ENCODE measurements at regions not wholly inside any gene's neighbourhood (a gene's known extent, or its start where the extent isn't known, plus 50 kb on each side); places are given as distances from the start of the nearest gene placed in this dataset.
"Not testable (repeated sequence)": the region's sequence is repeated elsewhere in the genome, so short reads cannot be mapped to it uniquely, and the experiment has no call there.

GRCh38 chr6:144681334-144681733 lies 396.2 kb downstream of the UTRN start:
- DNase-seq (ENCODE audit: low read depth, low spot score) = no peak

- no peak for DNase-seq (ENCODE audit: low read depth, low spot score)
These were observed 398.3 kb downstream of the UTRN start for GRCh38 chr6:144683216-144684070.

- DNase-seq (ENCODE audit: low read depth, low spot score) = no peak
These were observed 403.6 kb downstream of the UTRN start for GRCh38 chr6:144688713-144689112.

GRCh38 chr6:144689503-144690040 lies 404.4 kb downstream of the UTRN start:
- DNase-seq (ENCODE audit: low read depth, low spot score) = no peak

- DNase-seq (ENCODE audit: low read depth, low spot score) = no peak
These were observed 405.0 kb downstream of the UTRN start for GRCh38 chr6:144690133-144690532.

- DNase-seq (ENCODE audit: low read depth, low spot score) = no peak
These were observed 405.5 kb downstream of the UTRN start for GRCh38 chr6:144690666-144691065.

- DNase-seq (ENCODE audit: low read depth, low spot score) = not testable (repeated sequence)
These were observed 406.9 kb downstream of the UTRN start for GRCh38 chr6:144692050-144692449.

GRCh38 chr6:144695858-144696533 lies 410.9 kb downstream of the UTRN start:
- no peak for DNase-seq (ENCODE audit: low read depth, low spot score)

GRCh38 chr6:144696610-144697368 lies 411.7 kb downstream of the UTRN start:
- no peak for DNase-seq (ENCODE audit: low read depth, low spot score)

- no peak for DNase-seq (ENCODE audit: low read depth, low spot score)
These were observed 412.2 kb downstream of the UTRN start for GRCh38 chr6:144697369-144697760.

GRCh38 chr6:144697801-144698200 lies 412.7 kb downstream of the UTRN start:
- DNase-seq (ENCODE audit: low read depth, low spot score) = no peak

- no peak for DNase-seq (ENCODE audit: low read depth, low spot score)
These were observed 417.6 kb downstream of the UTRN start for GRCh38 chr6:144702781-144703180.

GRCh38 chr6:144710207-144710606 lies 425.1 kb downstream of the UTRN start:
- no peak for DNase-seq (ENCODE audit: low read depth, low spot score)

GRCh38 chr6:144711661-144712060 lies 426.5 kb downstream of the UTRN start:
- no peak for DNase-seq (ENCODE audit: low read depth, low spot score)

- DNase-seq (ENCODE audit: low read depth, low spot score) = no peak
These were observed 427.4 kb downstream of the UTRN start for GRCh38 chr6:144712541-144712940.

- DNase-seq (ENCODE audit: low read depth, low spot score) = no peak
These were observed 429.0 kb downstream of the UTRN start for GRCh38 chr6:144714021-144714712.

- no peak for DNase-seq (ENCODE audit: low read depth, low spot score)
These were observed 430.2 kb downstream of the UTRN start for GRCh38 chr6:144715344-144715743.

- DNase-seq (ENCODE audit: low read depth, low spot score) = no peak
These were observed 433.3 kb downstream of the UTRN start for GRCh38 chr6:144718431-144718830.

- no peak for DNase-seq (ENCODE audit: low read depth, low spot score)
These were observed 436.1 kb downstream of the UTRN start for GRCh38 chr6:144721232-144721631.

- no peak for DNase-seq (ENCODE audit: low read depth, low spot score)
These were observed 437.1 kb downstream of the UTRN start for GRCh38 chr6:144722154-144722737.

- no peak for DNase-seq (ENCODE audit: low read depth, low spot score)
These were observed 437.8 kb downstream of the UTRN start for GRCh38 chr6:144722925-144723324.
